MM.1S (cell line): ENCODE measurements at regions not wholly inside any gene's neighbourhood (a gene's known extent, or its start where the extent isn't known, plus 50 kb on each side); places are given as distances from the start of the nearest gene placed in this dataset.

Source experiments
- DNase-seq: peaks from one replicate; pipeline ENCODE4 v3.0.0-alpha.2; 2015
- H2AFZ ChIP-seq: fragments of 300-600 bp; sonication (generic); 2 replicates; pipeline ENCODE4 v1.6.0; 2016; ENCODE audit warnings: antibody characterized with exemption, low read length
- H3F3A ChIP-seq: fragments of 300-600 bp; sonication (generic); 2 replicates; pipeline ENCODE4 v1.6.1; 2016; ENCODE audit warnings: mild to moderate bottlenecking, antibody characterized with exemption, low read length, moderate library complexity, mixed read lengths; ENCODE audit not compliant: insufficient read depth
- H3K27ac ChIP-seq: fragments of 300-600 bp; sonication (generic); 2 replicates; pipeline ENCODE4 v1.5.1; 2016; ENCODE audit warnings: mild to moderate bottlenecking, low read length
- H3K27me3 ChIP-seq: fragments of 300-600 bp; sonication (generic); replicated peaks from 2 replicates; pipeline ENCODE4 v1.6.0; 2016; ENCODE audit warnings: low read length; ENCODE audit not compliant: insufficient read depth
- H3K36me3 ChIP-seq: fragments of 300-600 bp; sonication (generic); replicated peaks from 2 replicates; pipeline ENCODE4 v1.6.1; 2016; ENCODE audit warnings: mild to moderate bottlenecking, low read length, mixed read lengths; ENCODE audit not compliant: insufficient read depth
- H3K4me1 ChIP-seq: fragments of 300-600 bp; sonication (generic); 2 replicates; pipeline ENCODE4 v1.6.1; 2016; ENCODE audit warnings: low read length, mixed read lengths
- H3K4me2 ChIP-seq: fragments of 300-600 bp; sonication (generic); 2 replicates; pipeline ENCODE4 v1.6.0; 2016; ENCODE audit warnings: low read depth, low read length
- H3K4me3 ChIP-seq: fragments of 300-600 bp; sonication (generic); 2 replicates; pipeline ENCODE4 v1.5.1; 2016; ENCODE audit warnings: low read length, mixed read lengths
- H3K79me2 ChIP-seq: fragments of 300-600 bp; sonication (generic); 2 replicates; pipeline ENCODE4 v1.6.1; 2016; ENCODE audit warnings: mixed run types, low read length, mixed read lengths
- H3K9ac ChIP-seq: fragments of 300-600 bp; sonication (generic); 2 replicates; pipeline ENCODE4 v1.6.1; 2016; ENCODE audit warnings: low read length, mixed read lengths
- H3K9me2 ChIP-seq: fragments of 300-600 bp; sonication (generic); replicated peaks from 2 replicates; pipeline ENCODE4 v1.6.1; 2016; ENCODE audit warnings: mild to moderate bottlenecking, low read length, mixed read lengths; ENCODE audit not compliant: insufficient read depth
- H3K9me3 ChIP-seq: fragments of 300-600 bp; sonication (generic); replicated peaks from 2 replicates; pipeline ENCODE4 v1.6.1; 2016; ENCODE audit warnings: mild to moderate bottlenecking, low read length, mixed read lengths; ENCODE audit not compliant: insufficient read depth
- H4K20me1 ChIP-seq: fragments of 300-600 bp; sonication (generic); 2 replicates; pipeline ENCODE4 v1.6.1; 2016; ENCODE audit warnings: mild to moderate bottlenecking, low read length, moderate library complexity, mixed read lengths; ENCODE audit not compliant: insufficient read depth
- CTCF ChIP-seq: fragments of 300-600 bp; sonication (generic); IDR thresholded peaks from 2 replicates; pipeline ENCODE4 v1.5.1; 2016; ENCODE audit warnings: antibody characterized with exemption, low read length, mixed read lengths
- EZH2 ChIP-seq: fragments of 300-600 bp; sonication (generic); optimal IDR thresholded peaks from 2 replicates; pipeline ENCODE3; 2017; ENCODE audit warnings: low read depth, mild to moderate bottlenecking, antibody characterized with exemption, low read length, mixed read lengths
- EZH2phosphoT487 ChIP-seq: fragments of 300-600 bp; sonication (generic); IDR thresholded peaks from 2 replicates; pipeline ENCODE4 v1.6.1; 2018; ENCODE audit warnings: antibody characterized with exemption, low read length

- no peaks in the 10 kb centered on the region for H3K36me3 ChIP-seq
Observed at GRCh38 chr10:129309565-129309964, 157.5 kb upstream of the MGMT start.

GRCh38 chr10:129310881-129311280 is 156.2 kb upstream of the MGMT start:
- Histone ChIP-seq H3K4me1 (no peaks in the 10 kb centered on the region), H3K36me3 (no peaks in the 10 kb centered on the region), H3K79me2 (no peaks in the 10 kb centered on the region), H2AFZ (no peak overlapping the region), H4K20me1 (no peaks in the 10 kb centered on the region), H3K4me3 (no peak overlapping the region), H3F3A (no peaks in the 10 kb centered on the region), H3K27ac (no peak overlapping the region), H3K9ac (no peak overlapping the region), H3K9me3 (no peaks in the 10 kb centered on the region), H3K4me2 (no peak overlapping the region), H3K27me3 (no peaks in the 10 kb centered on the region), H3K9me2 (no peaks in the 10 kb centered on the region)
- TF ChIP-seq EZH2: no peak
- no peak for TF ChIP-seq EZH2phosphoT487
- no peak for TF ChIP-seq CTCF
- no peak for DNase-seq

More at GRCh38 chr10:129309565-129309964, 157.5 kb upstream of the MGMT start:
- Histone ChIP-seq H3K4me3 (no peak overlapping the region), H3K4me1 (no peaks in the 10 kb centered on the region), H3F3A (no peaks in the 10 kb centered on the region), H3K79me2 (no peaks in the 10 kb centered on the region), H3K27me3 (no peaks in the 10 kb centered on the region), H3K4me2 (no peak overlapping the region), H3K9ac (no peak overlapping the region), H3K27ac (no peak overlapping the region), H4K20me1 (no peaks in the 10 kb centered on the region), H2AFZ (no peak overlapping the region), H3K9me3 (no peaks in the 10 kb centered on the region), H3K9me2 (no peaks in the 10 kb centered on the region)
- TF ChIP-seq EZH2: no peak
- no peak for TF ChIP-seq EZH2phosphoT487
- TF ChIP-seq CTCF: no peak
- DNase-seq: no peak

GRCh38 chr10:129319934-129320333 is 147.1 kb upstream of the MGMT start:
- Histone ChIP-seq H3K36me3 (no peaks in the 10 kb centered on the region), H3K4me2 (no peak overlapping the region), H3K9me3 (no peaks in the 10 kb centered on the region), H3K9me2 (no peaks in the 10 kb centered on the region), H2AFZ (no peak overlapping the region), H3K27ac (no peak overlapping the region), H3K4me3 (no peak overlapping the region), H4K20me1 (no peaks in the 10 kb centered on the region), H3K79me2 (no peaks in the 10 kb centered on the region), H3K9ac (no peak overlapping the region), H3K4me1 (no peaks in the 10 kb centered on the region), H3K27me3 (no peaks in the 10 kb centered on the region), H3F3A (no peaks in the 10 kb centered on the region)
- TF ChIP-seq CTCF: no peak
- TF ChIP-seq EZH2phosphoT487: no peak
- TF ChIP-seq EZH2: no peak
- no peak for DNase-seq
